Ovary (tissue), 7 donors: ENCODE measurements at regions not wholly inside any gene's neighbourhood (a gene's known extent, or its start where the extent isn't known, plus 50 kb on each side); places are given as distances from the start of the nearest gene placed in this dataset.

Source experiments
- DNase-seq, 5 donors: peaks; one replicate each; pipeline ENCODE4 v3.0.0-alpha.2; 2019 to 2020
- H3K27ac ChIP-seq, 2 donors: fragments of 200-600 bp; one replicate each; pipeline versions ENCODE4 v1.5.1 to v1.8.0; 2019 to 2022
- H3K27me3 ChIP-seq: fragments of 200-600 bp; one replicate; pipeline ENCODE4 v1.8.0; 2022
- H3K36me3 ChIP-seq: fragments of 200-600 bp; sonication (generic); one replicate; pipeline ENCODE4 v1.5.1; 2019
- H3K4me1 ChIP-seq: one replicate; pipeline ENCODE4 v1.8.1; 2013; ENCODE audit warnings: mild to moderate bottlenecking, moderate library complexity; ENCODE audit not compliant: insufficient read depth
- H3K4me3 ChIP-seq: fragments of 200-600 bp; sonication (generic); one replicate; pipeline ENCODE4 v1.5.1; 2017
- H3K9me3 ChIP-seq, 2 donors: fragments of 200-600 bp in 1 of 2; sonication (generic) in 1 of 2; one replicate each; pipeline versions ENCODE4 v1.5.1 to v1.8.1; 2013 to 2019; ENCODE audit warnings: mild to moderate bottlenecking in 1 of 2, moderate library complexity in 1 of 2
- CTCF ChIP-seq, 3 donors: fragments of 450-650 bp in 2 of 3; fragments of 200-600 bp in 1 of 3; IDR thresholded peaks; one replicate each; pipeline versions ENCODE4 v1.5.1 to v1.8.0; 2016 to 2022; ENCODE audit warnings: antibody characterized with exemption in 3 of 3, mild to moderate bottlenecking in 1 of 3
- EP300 ChIP-seq: sonication (generic); formaldehyde crosslinking; IDR thresholded peaks from one replicate; pipeline ENCODE4 v1.6.1; 2017; ENCODE audit warnings: antibody characterized with exemption
- POLR2A ChIP-seq: fragments of 450-650 bp; IDR thresholded peaks from one replicate; pipeline ENCODE4 v1.6.1; 2017; ENCODE audit warnings: antibody characterized with exemption, mild to moderate bottlenecking, moderate library complexity
- WGBS, 3 donors: extraction: QIAGEN DNeasy Blood & Tissue Kit in 1 of 3; methylation state at CpG; one replicate each; pipeline versions ENCODE4 v1.1.5 to v1.1.7; 2013 to 2017; 5-methylcytosine and 5-hydroxymethylcytosine counted together
- intact Hi-C, 4 donors: fragments of 100-400 bp; cut with DNase I; formaldehyde crosslinking; loops; one replicate each; pipeline versions ENCODE4 v1.11.0 to v1.15.1; 2022 to 2023
- donor health status: DM: no; HTN: no; CAD: no; lungs with moderate emphysema.
- donor health status: DM: no; HTN: no; CAD: no.
- donor health status: Bipolar disorder and iron deficiency.
- donor health status: DM: no; HTN: no; CAD: no.
- donor health status: DM: yes; HTN: yes; CAD: no.

- no peak for DNase-seq
- no peaks in the 10 kb centered on the region for H3K27me3 ChIP-seq
- H3K36me3 ChIP-seq, result no peaks in the 10 kb centered on the region
- H3K9me3 ChIP-seq, result no peaks in the 10 kb centered on the region
- no peak overlapping the region for H3K4me3 ChIP-seq
- intact Hi-C loops, result no loop called here
- no peaks in the 10 kb centered on the region for H3K4me1 ChIP-seq
- 89 to 95% (median 95%) methylated on average over 1 of the region's 1 CpG for WGBS, 3 donors
- TF ChIP-seq POLR2A, result no peak
- no peak for TF ChIP-seq EP300
- no peak for TF ChIP-seq CTCF (IDR thresholded peaks at IDR 0.05)
- H3K27ac ChIP-seq, result no peak overlapping the region
Observed at GRCh38 chr10:106213493-106213892, 951.0 kb downstream of the SORCS1 start.

GRCh38 chr10:106198275-106198674 lies 966.2 kb downstream of the SORCS1 start:
- H3K4me1 ChIP-seq, result no peaks in the 10 kb centered on the region
- H3K27ac ChIP-seq, result no peak overlapping the region
- no peaks in the 10 kb centered on the region for H3K27me3 ChIP-seq
- no peaks in the 10 kb centered on the region for H3K9me3 ChIP-seq
- intact Hi-C loops, result no loop called here
- no peak for DNase-seq
- no peaks in the 10 kb centered on the region for H3K36me3 ChIP-seq
- no peak overlapping the region for H3K4me3 ChIP-seq
- TF ChIP-seq CTCF (IDR thresholded peaks at IDR 0.05) (no peak), POLR2A (no peak), EP300 (no peak)

- TF ChIP-seq EP300 (no peak), POLR2A (no peak)
- 40 to 57% (median 50%) methylated on average over 2 of the region's 2 CpGs for whole genome bisulfite sequencing, 3 donors
- no peaks in the 10 kb centered on the region for H3K36me3 ChIP-seq
Observed at GRCh38 chr10:106189292-106189691, 975.2 kb downstream of the SORCS1 start.

GRCh38 chr10:106185951-106186350 lies 978.6 kb downstream of the SORCS1 start:
- 38 to 56% (median 53%) methylated on average over 2 of the region's 2 CpGs for WGBS, 3 donors
- no peak for TF ChIP-seq POLR2A
- TF ChIP-seq CTCF (IDR thresholded peaks at IDR 0.05), result no peak
- no peak for TF ChIP-seq EP300
- Histone ChIP-seq H3K27ac (no peak overlapping the region), H3K4me3 (no peak overlapping the region), H3K4me1 (no peaks in the 10 kb centered on the region), H3K9me3 (no peaks in the 10 kb centered on the region), H3K36me3 (no peaks in the 10 kb centered on the region), H3K27me3 (no peaks in the 10 kb centered on the region)
- intact Hi-C loops, result no loop called here
- DNase-seq, result no peak

More at GRCh38 chr10:106189292-106189691, 975.2 kb downstream of the SORCS1 start:
- Histone ChIP-seq H3K4me3 (no peak overlapping the region), H3K27ac (no peak overlapping the region), H3K9me3 (no peaks in the 10 kb centered on the region), H3K27me3 (no peaks in the 10 kb centered on the region), H3K4me1 (no peaks in the 10 kb centered on the region)
- intact Hi-C loops, result no loop called here
- no peak for DNase-seq

- 91 to 94% (median 91%) methylated on average over 5 of the region's 5 CpGs for WGBS, 3 donors
- DNase-seq, result no peak
- no peaks in the 10 kb centered on the region for H3K4me1 ChIP-seq
- TF ChIP-seq EP300, result no peak
- TF ChIP-seq POLR2A, result no peak
- no peak for TF ChIP-seq CTCF (IDR thresholded peaks at IDR 0.05)
- H3K27me3 ChIP-seq, result no peaks in the 10 kb centered on the region
- no peaks in the 10 kb centered on the region for H3K9me3 ChIP-seq
- intact Hi-C loops, result no loop called here
- H3K36me3 ChIP-seq, result no peaks in the 10 kb centered on the region
- H3K27ac ChIP-seq, result no peak overlapping the region
- H3K4me3 ChIP-seq, result no peak overlapping the region
Observed at GRCh38 chr10:106183041-106183440, 981.5 kb downstream of the SORCS1 start.
